Lower lobe of right lung (tissue), 2 donors: ENCODE measurements at regions not wholly inside any gene's neighbourhood (a gene's known extent, or its start where the extent isn't known, plus 50 kb on each side); places are given as distances from the start of the nearest gene placed in this dataset.

Experiments used
- ATAC-seq, 2 donors: fragments of 200-7000 bp; cut with Tn5 transposase; one replicate each; pipeline ENCODE4 v1.9.1; 2020 to 2022; ENCODE audit warnings: mild to moderate bottlenecking in 2 of 2, moderate library complexity in 2 of 2
- DNase-seq: peaks from one replicate; pipeline ENCODE4 v3.0.0-alpha.2; 2020
- H3K27ac ChIP-seq: fragments of 200-600 bp; one replicate; pipeline ENCODE4 v1.8.0; 2022
- H3K27me3 ChIP-seq: fragments of 200-600 bp; one replicate; pipeline ENCODE4 v1.8.0; 2022; ENCODE audit warnings: low read depth
- H3K36me3 ChIP-seq: fragments of 200-600 bp; one replicate; pipeline ENCODE4 v1.8.0; 2022; ENCODE audit warnings: mild to moderate bottlenecking
- H3K4me1 ChIP-seq: fragments of 200-600 bp; one replicate; pipeline ENCODE4 v1.8.0; 2022
- H3K4me3 ChIP-seq: fragments of 200-600 bp; one replicate; pipeline ENCODE4 v1.8.0; 2022; ENCODE audit warnings: mild to moderate bottlenecking
- H3K9me3 ChIP-seq: fragments of 200-600 bp; one replicate; pipeline ENCODE4 v1.8.0; 2022
- intact Hi-C: fragments of 100-400 bp; cut with DNase I; formaldehyde crosslinking; loops from one replicate; pipeline ENCODE4 v1.11.0; 2022
- TF ChIP-seq, protein P1 (sequence below): fragments of 200-600 bp; IDR thresholded peaks from one replicate; pipeline ENCODE4 v1.8.0; 2022; ENCODE audit warnings: antibody characterized with exemption, mild to moderate bottlenecking
- donor health status: DM: no; HTN: yes; CAD: no; lungs with severe emphysema.

DNA sequence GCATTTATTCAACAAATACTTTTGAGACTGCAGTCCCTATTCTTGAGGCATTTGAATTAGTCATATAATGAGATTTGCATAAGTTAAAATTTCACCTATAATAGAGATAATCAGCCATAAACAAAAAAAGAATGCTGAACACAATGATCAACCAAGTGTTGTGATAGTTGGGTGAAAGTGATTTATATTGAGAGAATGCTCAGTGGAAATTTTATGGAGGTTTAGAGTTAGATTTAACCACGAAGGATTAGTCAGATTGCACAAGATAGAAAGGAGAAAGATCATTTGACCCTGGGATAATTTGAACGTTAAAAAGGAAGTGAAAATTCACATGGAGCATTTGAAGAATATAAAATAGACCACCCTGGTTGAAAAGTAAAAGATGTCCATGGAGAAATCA is 356.2 kb downstream of the NPR3 start:
- DNase-seq (no peak), ATAC-seq (no peak)
- no peaks in the 10 kb centered on the region for H3K4me1 ChIP-seq
- H3K27ac ChIP-seq, result no peak overlapping the region
- no peaks in the 10 kb centered on the region for H3K36me3 ChIP-seq
- H3K9me3 ChIP-seq, result no peaks in the 10 kb centered on the region
- intact Hi-C loops, result no loop called here
- no peak overlapping the region for H3K4me3 ChIP-seq
- TF ChIP-seq, protein P1, sequence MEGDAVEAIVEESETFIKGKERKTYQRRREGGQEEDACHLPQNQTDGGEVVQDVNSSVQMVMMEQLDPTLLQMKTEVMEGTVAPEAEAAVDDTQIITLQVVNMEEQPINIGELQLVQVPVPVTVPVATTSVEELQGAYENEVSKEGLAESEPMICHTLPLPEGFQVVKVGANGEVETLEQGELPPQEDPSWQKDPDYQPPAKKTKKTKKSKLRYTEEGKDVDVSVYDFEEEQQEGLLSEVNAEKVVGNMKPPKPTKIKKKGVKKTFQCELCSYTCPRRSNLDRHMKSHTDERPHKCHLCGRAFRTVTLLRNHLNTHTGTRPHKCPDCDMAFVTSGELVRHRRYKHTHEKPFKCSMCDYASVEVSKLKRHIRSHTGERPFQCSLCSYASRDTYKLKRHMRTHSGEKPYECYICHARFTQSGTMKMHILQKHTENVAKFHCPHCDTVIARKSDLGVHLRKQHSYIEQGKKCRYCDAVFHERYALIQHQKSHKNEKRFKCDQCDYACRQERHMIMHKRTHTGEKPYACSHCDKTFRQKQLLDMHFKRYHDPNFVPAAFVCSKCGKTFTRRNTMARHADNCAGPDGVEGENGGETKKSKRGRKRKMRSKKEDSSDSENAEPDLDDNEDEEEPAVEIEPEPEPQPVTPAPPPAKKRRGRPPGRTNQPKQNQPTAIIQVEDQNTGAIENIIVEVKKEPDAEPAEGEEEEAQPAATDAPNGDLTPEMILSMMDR, result no peak
- H3K27me3 ChIP-seq, result no peaks in the 10 kb centered on the region

DNA sequence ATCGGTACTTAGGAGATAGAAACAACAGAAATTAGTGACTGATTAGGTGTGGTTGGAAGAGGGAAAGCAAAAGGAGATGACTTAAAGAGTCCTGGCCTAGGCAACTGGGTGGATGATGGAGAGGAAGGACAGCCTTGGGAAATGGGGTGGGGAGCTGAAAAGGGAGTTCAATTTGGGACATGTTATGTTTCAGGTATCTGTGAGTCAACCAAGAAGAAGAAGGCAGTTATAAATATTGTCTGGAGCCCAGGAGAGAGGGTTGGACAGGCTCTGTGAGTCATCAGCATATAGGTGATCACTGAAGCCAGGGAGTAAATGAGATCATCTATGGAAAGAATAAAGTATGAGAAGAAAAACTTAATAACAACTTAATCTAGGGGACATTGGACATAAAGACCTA is 357.7 kb downstream of the NPR3 start:
- Histone ChIP-seq H3K27me3 (no peaks in the 10 kb centered on the region), H3K36me3 (no peaks in the 10 kb centered on the region), H3K27ac (no peak overlapping the region), H3K4me3 (no peak overlapping the region), H3K9me3 (no peaks in the 10 kb centered on the region), H3K4me1 (no peaks in the 10 kb centered on the region)
- ATAC-seq (no peak), DNase-seq (no peak)
- TF ChIP-seq, protein P1, result no peak
- intact Hi-C loops, result no loop called here

DNA sequence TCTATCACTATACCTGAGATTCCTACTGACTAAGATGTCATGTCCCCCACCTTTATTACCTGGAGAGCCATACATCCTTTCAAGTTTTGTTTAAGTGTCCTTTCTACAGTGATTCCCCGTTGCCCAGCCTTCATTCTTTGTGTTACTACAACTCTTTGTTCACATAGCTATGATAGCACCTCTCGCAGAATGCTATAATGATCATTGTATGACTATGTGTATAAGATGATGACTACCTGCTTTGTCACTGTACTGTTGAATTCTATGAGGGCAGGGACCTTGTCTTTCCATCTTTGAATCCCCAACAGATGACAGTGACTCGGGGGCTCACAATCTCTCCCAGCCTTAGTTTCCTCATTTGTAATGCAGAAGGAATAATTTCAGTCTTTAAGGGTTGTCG is 361.2 kb downstream of the NPR3 start:
- Histone ChIP-seq H3K4me1 (no peaks in the 10 kb centered on the region), H3K4me3 (no peak overlapping the region), H3K27me3 (no peaks in the 10 kb centered on the region), H3K27ac (no peak overlapping the region), H3K36me3 (no peaks in the 10 kb centered on the region), H3K9me3 (no peaks in the 10 kb centered on the region)
- intact Hi-C loops, result no loop called here
- TF ChIP-seq, protein P1, result no peak
- ATAC-seq, result no peak
- DNase-seq, result no peak

DNA sequence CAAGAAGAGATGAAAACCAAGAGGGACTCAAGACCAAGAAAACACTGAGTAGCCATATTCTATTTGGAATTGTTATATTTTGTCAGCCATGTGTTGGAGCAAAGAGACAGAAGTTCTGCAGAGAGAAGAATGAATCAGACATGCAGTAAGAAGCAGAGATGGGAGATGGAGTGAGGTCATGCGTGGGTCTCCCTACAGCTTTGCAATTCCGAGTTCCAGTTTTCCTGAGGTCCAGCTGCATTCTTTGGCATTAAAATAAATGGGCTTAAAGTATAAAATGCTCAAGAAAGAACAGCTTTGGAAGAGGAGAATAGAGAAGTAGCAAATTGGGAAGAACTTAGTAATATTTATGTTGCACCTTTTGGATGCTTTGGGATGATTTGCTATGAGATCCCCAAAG is 361.6 kb downstream of the NPR3 start:
- Histone ChIP-seq H3K27me3 (no peaks in the 10 kb centered on the region), H3K9me3 (no peaks in the 10 kb centered on the region), H3K4me3 (no peak overlapping the region), H3K27ac (no peak overlapping the region), H3K36me3 (no peaks in the 10 kb centered on the region), H3K4me1 (no peaks in the 10 kb centered on the region)
- intact Hi-C loops, result no loop called here
- TF ChIP-seq, protein P1, result no peak
- ATAC-seq, result no peak
- no peak for DNase-seq

DNA sequence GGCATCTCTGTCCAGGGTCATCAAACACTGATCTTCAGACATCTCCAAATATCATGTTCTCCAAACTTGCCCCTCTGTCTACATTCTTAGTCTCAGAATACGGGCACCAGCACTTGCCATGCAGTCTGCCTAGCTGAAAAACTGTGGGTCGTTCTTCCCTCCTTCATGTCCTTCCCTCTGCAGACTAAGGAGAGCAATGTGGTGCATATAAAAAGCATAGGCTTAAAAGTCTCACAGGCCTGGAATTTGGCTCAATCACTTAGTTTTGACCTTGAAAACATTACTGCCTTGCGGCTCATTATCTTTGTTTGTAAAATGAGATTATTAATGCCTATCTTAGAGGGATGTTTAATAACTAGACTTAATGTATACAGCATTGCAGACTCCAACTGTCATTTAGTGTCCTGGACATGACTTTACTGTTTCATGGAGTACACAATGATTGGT is 362.8 kb downstream of the NPR3 start:
- no peaks in the 10 kb centered on the region for H3K27me3 ChIP-seq
- ATAC-seq, result no peak
- no peaks in the 10 kb centered on the region for H3K36me3 ChIP-seq
- DNase-seq, result no peak
- H3K4me3 ChIP-seq, result no peak overlapping the region
- intact Hi-C loops, result no loop called here
- no peaks in the 10 kb centered on the region for H3K9me3 ChIP-seq
- no peak overlapping the region for H3K27ac ChIP-seq
- TF ChIP-seq, protein P1, result no peak
- peaks cover 3% of the 10 kb centered on the region for H3K4me1 ChIP-seq

DNA sequence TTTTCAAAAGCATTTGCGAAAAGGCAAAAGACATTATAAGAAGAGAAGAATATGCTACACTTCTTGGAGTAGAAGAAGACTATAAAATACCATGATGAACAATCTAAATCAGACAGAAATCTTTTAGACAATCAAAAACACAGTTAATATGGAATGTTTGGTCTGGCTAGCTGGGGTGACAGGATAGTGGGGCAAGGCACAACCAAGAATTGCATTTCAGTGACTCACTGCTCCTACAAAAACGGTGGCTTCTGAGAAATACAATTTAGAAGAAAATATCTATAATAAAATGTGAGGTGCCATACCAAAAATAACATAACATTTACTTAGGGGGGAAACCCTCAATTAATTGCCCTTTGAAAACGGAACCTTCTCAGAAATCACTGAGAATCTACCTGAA is 363.4 kb downstream of the NPR3 start:
- intact Hi-C loops, result no loop called here
- H3K27ac ChIP-seq, result no peak overlapping the region
- no peak overlapping the region for H3K4me3 ChIP-seq
- H3K4me1 ChIP-seq, result peaks cover 4% of the 10 kb centered on the region
- DNase-seq (no peak), ATAC-seq (no peak)
- no peaks in the 10 kb centered on the region for H3K27me3 ChIP-seq
- H3K9me3 ChIP-seq, result no peaks in the 10 kb centered on the region
- TF ChIP-seq, protein P1, result no peak
- H3K36me3 ChIP-seq, result no peaks in the 10 kb centered on the region
